ENCODE measurements at regions not wholly inside any gene's neighbourhood (a gene's known extent, or its start where the extent isn't known, plus 50 kb on each side); places are given as distances from the start of the nearest gene placed in this dataset.

DNA sequence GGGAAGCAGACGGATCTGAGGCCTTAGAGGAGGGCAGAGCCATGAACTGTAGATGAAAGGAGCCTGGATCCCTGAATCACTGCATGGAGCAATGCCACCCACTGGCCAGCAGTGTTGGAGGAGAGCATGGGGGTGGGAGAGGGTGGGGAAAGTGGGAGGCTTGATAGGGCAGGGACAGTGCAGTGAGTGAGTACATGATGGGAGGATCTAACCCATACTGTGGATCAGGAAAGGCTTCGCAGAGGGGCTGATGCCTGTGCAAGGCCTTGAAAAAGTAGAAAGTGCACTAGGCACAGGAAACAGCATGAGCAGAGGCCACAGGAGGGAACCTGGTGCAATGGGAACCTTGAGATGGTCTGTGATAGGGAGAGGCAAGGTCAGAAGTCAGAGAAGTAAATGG, 391.9 kb downstream of the PTPRU start:
- TF ChIP-seq POLR2AphosphoS5 (IDR thresholded peaks at IDR 0.05) (no peak), EP300 (conservative IDR thresholded peaks at IDR 0.05; ENCODE audit: poor library complexity, severe bottlenecking) (no peak), EZH2 (IDR thresholded peaks at IDR 0.05; ENCODE audit: borderline replicate concordance, insufficient read depth, low read length, poor library complexity, severe bottlenecking) (no peak), RAD21 (conservative IDR thresholded peaks at IDR 0.05) (no peak), SMC3 (conservative IDR thresholded peaks at IDR 0.05; ENCODE audit: poor library complexity) (no peak), TAF1 (IDR thresholded peaks at IDR 0.05; ENCODE audit: low read depth) (no peak)
- TF ChIP-seq, protein P1, sequence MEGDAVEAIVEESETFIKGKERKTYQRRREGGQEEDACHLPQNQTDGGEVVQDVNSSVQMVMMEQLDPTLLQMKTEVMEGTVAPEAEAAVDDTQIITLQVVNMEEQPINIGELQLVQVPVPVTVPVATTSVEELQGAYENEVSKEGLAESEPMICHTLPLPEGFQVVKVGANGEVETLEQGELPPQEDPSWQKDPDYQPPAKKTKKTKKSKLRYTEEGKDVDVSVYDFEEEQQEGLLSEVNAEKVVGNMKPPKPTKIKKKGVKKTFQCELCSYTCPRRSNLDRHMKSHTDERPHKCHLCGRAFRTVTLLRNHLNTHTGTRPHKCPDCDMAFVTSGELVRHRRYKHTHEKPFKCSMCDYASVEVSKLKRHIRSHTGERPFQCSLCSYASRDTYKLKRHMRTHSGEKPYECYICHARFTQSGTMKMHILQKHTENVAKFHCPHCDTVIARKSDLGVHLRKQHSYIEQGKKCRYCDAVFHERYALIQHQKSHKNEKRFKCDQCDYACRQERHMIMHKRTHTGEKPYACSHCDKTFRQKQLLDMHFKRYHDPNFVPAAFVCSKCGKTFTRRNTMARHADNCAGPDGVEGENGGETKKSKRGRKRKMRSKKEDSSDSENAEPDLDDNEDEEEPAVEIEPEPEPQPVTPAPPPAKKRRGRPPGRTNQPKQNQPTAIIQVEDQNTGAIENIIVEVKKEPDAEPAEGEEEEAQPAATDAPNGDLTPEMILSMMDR (IDR thresholded peaks at IDR 0.05; ENCODE audit: poor library complexity, severe bottlenecking): no peak
- TF ChIP-seq, protein P2, sequence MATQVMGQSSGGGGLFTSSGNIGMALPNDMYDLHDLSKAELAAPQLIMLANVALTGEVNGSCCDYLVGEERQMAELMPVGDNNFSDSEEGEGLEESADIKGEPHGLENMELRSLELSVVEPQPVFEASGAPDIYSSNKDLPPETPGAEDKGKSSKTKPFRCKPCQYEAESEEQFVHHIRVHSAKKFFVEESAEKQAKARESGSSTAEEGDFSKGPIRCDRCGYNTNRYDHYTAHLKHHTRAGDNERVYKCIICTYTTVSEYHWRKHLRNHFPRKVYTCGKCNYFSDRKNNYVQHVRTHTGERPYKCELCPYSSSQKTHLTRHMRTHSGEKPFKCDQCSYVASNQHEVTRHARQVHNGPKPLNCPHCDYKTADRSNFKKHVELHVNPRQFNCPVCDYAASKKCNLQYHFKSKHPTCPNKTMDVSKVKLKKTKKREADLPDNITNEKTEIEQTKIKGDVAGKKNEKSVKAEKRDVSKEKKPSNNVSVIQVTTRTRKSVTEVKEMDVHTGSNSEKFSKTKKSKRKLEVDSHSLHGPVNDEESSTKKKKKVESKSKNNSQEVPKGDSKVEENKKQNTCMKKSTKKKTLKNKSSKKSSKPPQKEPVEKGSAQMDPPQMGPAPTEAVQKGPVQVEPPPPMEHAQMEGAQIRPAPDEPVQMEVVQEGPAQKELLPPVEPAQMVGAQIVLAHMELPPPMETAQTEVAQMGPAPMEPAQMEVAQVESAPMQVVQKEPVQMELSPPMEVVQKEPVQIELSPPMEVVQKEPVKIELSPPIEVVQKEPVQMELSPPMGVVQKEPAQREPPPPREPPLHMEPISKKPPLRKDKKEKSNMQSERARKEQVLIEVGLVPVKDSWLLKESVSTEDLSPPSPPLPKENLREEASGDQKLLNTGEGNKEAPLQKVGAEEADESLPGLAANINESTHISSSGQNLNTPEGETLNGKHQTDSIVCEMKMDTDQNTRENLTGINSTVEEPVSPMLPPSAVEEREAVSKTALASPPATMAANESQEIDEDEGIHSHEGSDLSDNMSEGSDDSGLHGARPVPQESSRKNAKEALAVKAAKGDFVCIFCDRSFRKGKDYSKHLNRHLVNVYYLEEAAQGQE (IDR thresholded peaks at IDR 0.05; ENCODE audit: borderline replicate concordance): no peak

All from neural cell (in vitro differentiated cells).